GM23338 (cell line): ENCODE measurements at regions not wholly inside any gene's neighbourhood (a gene's known extent, or its start where the extent isn't known, plus 50 kb on each side); places are given as distances from the start of the nearest gene placed in this dataset.

Experiments used
- ATAC-seq: fragments of 200-7000 bp; cut with Tn5 transposase; 3 replicates; pipeline ENCODE4 v1.9.1; 2020
- DNase-seq: peaks from one replicate; pipeline ENCODE4 v3.0.0-alpha.2; 2015; ENCODE audit warnings: low spot score
- H2AFZ ChIP-seq: fragments of 200-600 bp; sonication (generic); 2 replicates; pipeline ENCODE4 v1.8.0; 2016; ENCODE audit warnings: antibody characterized with exemption, mild to moderate bottlenecking, moderate library complexity
- H3F3A ChIP-seq: fragments of 200-600 bp; sonication (generic); replicated peaks from 2 replicates; pipeline ENCODE4 v1.8.0; 2017; ENCODE audit warnings: antibody characterized with exemption, mixed run types, low read depth
- H3K27ac ChIP-seq: fragments of 200-600 bp; sonication (generic); 2 replicates; pipeline ENCODE4 v1.6.1; 2016; ENCODE audit warnings: low read depth
- H3K27me3 ChIP-seq: fragments of 200-600 bp; sonication (generic); 2 replicates; pipeline ENCODE4 v1.8.0; 2016; ENCODE audit warnings: mild to moderate bottlenecking, mixed run types, moderate library complexity; ENCODE audit not compliant: insufficient read depth
- H3K36me3 ChIP-seq: fragments of 200-600 bp; sonication (generic); 2 replicates; pipeline ENCODE4 v1.8.0; 2016; ENCODE audit warnings: mild to moderate bottlenecking; ENCODE audit not compliant: insufficient read depth
- H3K4me1 ChIP-seq: fragments of 200-600 bp; sonication (generic); 2 replicates; pipeline ENCODE4 v1.8.0; 2016; ENCODE audit warnings: mild to moderate bottlenecking, moderate library complexity; ENCODE audit not compliant: insufficient read depth
- H3K4me2 ChIP-seq: fragments of 200-600 bp; sonication (generic); 2 replicates; pipeline ENCODE4 v1.7.1; 2017; ENCODE audit warnings: mixed run types
- H3K4me3 ChIP-seq: fragments of 200-600 bp; sonication (generic); 2 replicates; pipeline ENCODE4 v1.6.1; 2016; ENCODE audit warnings: mixed run types
- H3K79me2 ChIP-seq: fragments of 200-600 bp; sonication (generic); replicated peaks from 2 replicates; pipeline ENCODE4 v1.8.0; 2017; ENCODE audit warnings: mild to moderate bottlenecking; ENCODE audit not compliant: insufficient read depth
- H3K9me2 ChIP-seq: fragments of 200-600 bp; sonication (generic); 2 replicates; pipeline ENCODE4 v1.8.0; 2017; ENCODE audit not compliant: insufficient read depth
- H4K20me1 ChIP-seq: fragments of 200-600 bp; sonication (generic); replicated peaks from 2 replicates; pipeline ENCODE4 v1.8.0; 2017; ENCODE audit warnings: mild to moderate bottlenecking; ENCODE audit not compliant: insufficient read depth
- H3K27ac Mint-ChIP-seq: 2 replicates; pipeline ENCODE4 v1.8.0; 2020; ENCODE audit warnings: inconsistent platforms, mild to moderate bottlenecking, moderate library complexity, mixed read lengths
- H3K27me3 Mint-ChIP-seq: 3 replicates; pipeline ENCODE4 v1.8.0; 2022; ENCODE audit warnings: low read depth, mild to moderate bottlenecking, moderate library complexity, mixed read lengths, inconsistent platforms; ENCODE audit not compliant: insufficient read depth, poor library complexity
- H3K36me3 Mint-ChIP-seq: 3 replicates; pipeline ENCODE4 v1.8.0; 2021; ENCODE audit warnings: low read depth, mild to moderate bottlenecking, inconsistent platforms, moderate library complexity, mixed read lengths
- H3K4me1 Mint-ChIP-seq: 3 replicates; pipeline ENCODE4 v1.8.0; 2020; ENCODE audit warnings: mild to moderate bottlenecking, inconsistent platforms, mixed read lengths
- H3K4me3 Mint-ChIP-seq: 3 replicates; pipeline ENCODE4 v1.8.0; 2021; ENCODE audit warnings: moderate library complexity, mild to moderate bottlenecking, inconsistent platforms, mixed read lengths
- H3K9me3 Mint-ChIP-seq: 3 replicates; pipeline ENCODE4 v1.8.0; 2020; ENCODE audit warnings: moderate library complexity, mild to moderate bottlenecking, inconsistent platforms, mixed read lengths
- CREB1 ChIP-seq: fragments of 250-450 bp; sonication (Bioruptor Pico); IDR thresholded peaks from 2 replicates; pipeline ENCODE4 v1.5.0; 2020; ENCODE audit warnings: low read depth, mild to moderate bottlenecking, moderate library complexity
- CTCF ChIP-seq, 2 experiments: fragments of 200-600 bp in 1 of 2; sonication (generic) in 1 of 2; conservative IDR thresholded peaks; 2 replicates each; pipeline versions ENCODE4 v1.5.1 to v1.6.1; 2016 to 2017; ENCODE audit warnings: antibody characterized with exemption in 2 of 2, low read depth in 2 of 2, mild to moderate bottlenecking in 2 of 2, moderate library complexity in 1 of 2
- ETS1 ChIP-seq: IDR thresholded peaks from 2 replicates; pipeline ENCODE4 v1.6.1; 2016; ENCODE audit warnings: antibody characterized with exemption
- EZH2 ChIP-seq: fragments of 200-600 bp; sonication (generic); IDR thresholded peaks from one replicate; pipeline ENCODE4 v1.8.0; 2017; ENCODE audit warnings: antibody characterized with exemption, mild to moderate bottlenecking, low read depth; ENCODE audit not compliant: unreplicated experiment
- EZH2phosphoT487 ChIP-seq: fragments of 200-600 bp; sonication (generic); IDR thresholded peaks from one replicate; pipeline ENCODE4 v1.8.1; 2018; ENCODE audit warnings: antibody characterized with exemption; ENCODE audit not compliant: unreplicated experiment
- JUNB ChIP-seq: IDR thresholded peaks from one replicate; pipeline ENCODE4 v1.6.1; 2016; ENCODE audit warnings: antibody characterized with exemption; ENCODE audit not compliant: unreplicated experiment
- NANOG ChIP-seq: IDR thresholded peaks from 2 replicates; pipeline ENCODE4 v1.6.1; 2016; ENCODE audit warnings: antibody characterized with exemption, borderline replicate concordance
- POLR2AphosphoS5 ChIP-seq: IDR thresholded peaks from 2 replicates; pipeline ENCODE4 v1.6.1; 2016; ENCODE audit warnings: antibody characterized with exemption, low read depth
- REST ChIP-seq: IDR thresholded peaks from one replicate; pipeline ENCODE4 v1.6.1; 2018; ENCODE audit warnings: antibody characterized with exemption; ENCODE audit not compliant: unreplicated experiment
- STAT1 ChIP-seq: IDR thresholded peaks from one replicate; pipeline ENCODE4 v1.6.1; 2016; ENCODE audit warnings: antibody characterized with exemption; ENCODE audit not compliant: unreplicated experiment
- ZNF114 ChIP-seq: fragments of 250-450 bp; sonication (Bioruptor Pico); IDR thresholded peaks from 2 replicates; pipeline ENCODE4 v1.5.0; 2020; ENCODE audit warnings: mild to moderate bottlenecking, moderate library complexity
- ZNF331 ChIP-seq: fragments of 250-450 bp; sonication (Bioruptor Pico); IDR thresholded peaks from 2 replicates; pipeline ENCODE4 v1.5.0; 2020; ENCODE audit warnings: low read depth, mild to moderate bottlenecking, moderate library complexity
- ZNF462 ChIP-seq: fragments of 250-450 bp; sonication (Bioruptor Pico); IDR thresholded peaks from 2 replicates; pipeline ENCODE4 v1.5.0; 2020; ENCODE audit warnings: mild to moderate bottlenecking, moderate library complexity

- no peak overlapping the region for H3K4me2 ChIP-seq
- no peaks in the 10 kb centered on the region for H3K27me3 ChIP-seq
- no peaks in the 10 kb centered on the region for H3K36me3 ChIP-seq
- TF ChIP-seq STAT1, result no peak
- TF ChIP-seq POLR2AphosphoS5, result no peak
- TF ChIP-seq ZNF462 (CRISPR knock-in tag), result no peak
- no peak for TF ChIP-seq EZH2phosphoT487
- TF ChIP-seq ETS1, result no peak
- TF ChIP-seq NANOG, result no peak
- no peak for TF ChIP-seq JUNB
- no peak for TF ChIP-seq EZH2
- TF ChIP-seq ZNF331 (CRISPR knock-in tag), result no peak
- no peak for TF ChIP-seq CTCF (conservative IDR thresholded peaks at IDR 0.05; ENCODE audit: low read depth in 2 of 2)
- TF ChIP-seq CREB1 (CRISPR knock-in tag), result no peak
- TF ChIP-seq REST, result no peak
- TF ChIP-seq ZNF114 (CRISPR knock-in tag), result no peak
- ATAC-seq (peak; percentile 36; the same call in 2 of the 3 replicates), DNase-seq (no peak)
- H3K4me1 Mint-ChIP-seq, result peaks cover 26% of the 10 kb centered on the region
- no peak overlapping the region for H2AFZ ChIP-seq
- H3K9me3 Mint-ChIP-seq, result peaks cover 2% of the 10 kb centered on the region; the same call in 2 of the 3 replicates
- peaks cover 5% of the 10 kb centered on the region for H3K27me3 Mint-ChIP-seq
- H3F3A ChIP-seq, result no peaks in the 10 kb centered on the region
- no peak overlapping the region for H3K4me3 ChIP-seq
- peaks cover 61% of the 10 kb centered on the region for H3K79me2 ChIP-seq
- peak overlapping the region; percentile 30; the same call in 2 of the 3 replicates for H3K4me3 Mint-ChIP-seq
- peaks cover 53% of the 10 kb centered on the region for H3K36me3 Mint-ChIP-seq
- H3K4me1 ChIP-seq, result peaks cover 13% of the 10 kb centered on the region
- no peaks in the 10 kb centered on the region for H3K9me2 ChIP-seq
- H3K27ac Mint-ChIP-seq, result peak overlapping the region; percentile 86
- H3K27ac ChIP-seq, result no peak overlapping the region
- no peaks in the 10 kb centered on the region for H4K20me1 ChIP-seq
These were observed 461.6 kb downstream of the PYDC2 start for GRCh38 chr3:191922570-191922969.
